Testis (tissue), 2 donors: ENCODE measurements at regions not wholly inside any gene's neighbourhood (a gene's known extent, or its start where the extent isn't known, plus 50 kb on each side); places are given as distances from the start of the nearest gene placed in this dataset.
"Not testable (repeated sequence)": the region's sequence is repeated elsewhere in the genome, so short reads cannot be mapped to it uniquely, and the experiment has no call there.

Experiments used
- DNase-seq: peaks from one replicate; pipeline ENCODE4 v3.0.0-alpha.2; 2019
- H3K27ac ChIP-seq, 2 donors: fragments of 200-600 bp; sonication (generic); one replicate each; pipeline ENCODE4 v1.5.1; 2019
- H3K27me3 ChIP-seq: fragments of 200-600 bp; sonication (generic); one replicate; pipeline ENCODE4 v1.5.1; 2019
- H3K36me3 ChIP-seq: fragments of 200-600 bp; sonication (generic); one replicate; pipeline ENCODE4 v1.5.1; 2017; ENCODE audit warnings: low read depth; ENCODE audit errors: missing control alignments
- H3K4me1 ChIP-seq: fragments of 200-600 bp; sonication (generic); one replicate; pipeline ENCODE4 v1.5.1; 2019
- H3K4me3 ChIP-seq, 2 donors: fragments of 200-600 bp; sonication (generic); one replicate each; pipeline ENCODE4 v1.5.1; 2017 to 2019
- H3K9me3 ChIP-seq: fragments of 200-600 bp; sonication (generic); one replicate; pipeline ENCODE4 v1.5.1; 2017
- CTCF ChIP-seq, 3 experiments: fragments of 450-650 bp in 2 of 3; fragments of 200-600 bp in 1 of 3; sonication (generic) in 1 of 3; IDR thresholded peaks; one replicate each; pipeline ENCODE4 v1.5.1; 2016 to 2019; ENCODE audit warnings: antibody characterized with exemption in 3 of 3, mild to moderate bottlenecking in 2 of 3, moderate library complexity in 1 of 3
- POLR2A ChIP-seq: fragments of 450-650 bp; IDR thresholded peaks from one replicate; pipeline ENCODE4 v1.6.1; 2017; ENCODE audit warnings: antibody characterized with exemption, mild to moderate bottlenecking, moderate library complexity
- WGBS, 2 donors: methylation state at CpG; one replicate each; pipeline ENCODE4 v1.1.5; 2018; 5-methylcytosine and 5-hydroxymethylcytosine counted together
- intact Hi-C: fragments of 100-400 bp; cut with DNase I; formaldehyde crosslinking; loops from one replicate; pipeline ENCODE4 v1.15.1; 2023; ENCODE audit warnings: low total_unique reads

GRCh38 chr4:125639182-125639621 lies 324.4 kb downstream of the FAT4 start:
- Histone ChIP-seq H3K4me3 (no peak overlapping the region), H3K27me3 (no peaks in the 10 kb centered on the region), H3K27ac (no peak overlapping the region), H3K9me3 (no peaks in the 10 kb centered on the region), H3K4me1 (no peaks in the 10 kb centered on the region), H3K36me3 (no peaks in the 10 kb centered on the region)
- TF ChIP-seq POLR2A, result no peak
- no peak for DNase-seq
- 20 to 38% methylated on average over 1 to 6 of the region's 6 CpGs for WGBS, 2 donors
- intact Hi-C loops, result no loop called here

GRCh38 chr4:125641611-125642010 lies 326.9 kb downstream of the FAT4 start:
- 71 to 81% methylated on average over 1 of the region's 1 CpG for WGBS, 2 donors
- Histone ChIP-seq H3K36me3 (no peaks in the 10 kb centered on the region), H3K4me1 (no peaks in the 10 kb centered on the region), H3K27ac (no peak overlapping the region), H3K27me3 (no peaks in the 10 kb centered on the region), H3K9me3 (no peaks in the 10 kb centered on the region), H3K4me3 (no peak overlapping the region)
- TF ChIP-seq CTCF (IDR thresholded peaks at IDR 0.05) (no peak), POLR2A (no peak)
- DNase-seq, result no peak
- intact Hi-C loops, result no loop called here

- 82 to 97% methylated on average over 5 of the region's 5 CpGs for WGBS, 2 donors
- Histone ChIP-seq H3K4me1 (no peaks in the 10 kb centered on the region), H3K27me3 (no peaks in the 10 kb centered on the region), H3K36me3 (no peaks in the 10 kb centered on the region), H3K9me3 (no peaks in the 10 kb centered on the region), H3K4me3 (no peak overlapping the region), H3K27ac (no peak overlapping the region)
- TF ChIP-seq CTCF (IDR thresholded peaks at IDR 0.05) (no peak), POLR2A (no peak)
- intact Hi-C loops, result no loop called here
- no peak for DNase-seq
These were observed 327.9 kb downstream of the FAT4 start for GRCh38 chr4:125642645-125643044.

GRCh38 chr4:125649452-125649851 lies 334.7 kb downstream of the FAT4 start:
- WGBS, 2 donors, result 57 to 75% methylated on average over 6 of the region's 6 CpGs
- Histone ChIP-seq H3K27ac (no peak overlapping the region), H3K9me3 (no peaks in the 10 kb centered on the region), H3K4me1 (no peaks in the 10 kb centered on the region), H3K36me3 (no peaks in the 10 kb centered on the region), H3K4me3 (no peak overlapping the region), H3K27me3 (no peaks in the 10 kb centered on the region)
- DNase-seq, result no peak
- TF ChIP-seq CTCF (IDR thresholded peaks at IDR 0.05) (no peak), POLR2A (no peak)
- intact Hi-C loops, result no loop called here

- intact Hi-C loops, result no loop called here
These were observed 335.8 kb downstream of the FAT4 start for GRCh38 chr4:125650557-125650956.

GRCh38 chr4:125651707-125652357 lies 337.1 kb downstream of the FAT4 start:
- intact Hi-C loops, H3K27ac ChIP-seq, H3K36me3 ChIP-seq, H3K27me3 ChIP-seq, DNase-seq, H3K9me3 ChIP-seq, H3K4me1 ChIP-seq: not testable (repeated sequence)
- WGBS, 2 donors, result 64 to 82% methylated on average over 8 to 33 of the region's 33 CpGs
- H3K4me3 ChIP-seq, result peak overlapping the region; percentile 36 to 38

More at GRCh38 chr4:125650557-125650956, 335.8 kb downstream of the FAT4 start:
- DNase-seq, result no peak
- no peaks in the 10 kb centered on the region for H3K36me3 ChIP-seq
- H3K27ac ChIP-seq, result no peak overlapping the region
- H3K4me3 ChIP-seq, result peak overlapping the region; percentile 36 to 40
- H3K4me1 ChIP-seq, result no peaks in the 10 kb centered on the region
- no peaks in the 10 kb centered on the region for H3K9me3 ChIP-seq
- TF ChIP-seq CTCF (IDR thresholded peaks at IDR 0.05), result no peak
- no peak for TF ChIP-seq POLR2A
- no peaks in the 10 kb centered on the region for H3K27me3 ChIP-seq
